ENCODE measurements at regions not wholly inside any gene's neighbourhood (a gene's known extent, or its start where the extent isn't known, plus 50 kb on each side); places are given as distances from the start of the nearest gene placed in this dataset.

DNA sequence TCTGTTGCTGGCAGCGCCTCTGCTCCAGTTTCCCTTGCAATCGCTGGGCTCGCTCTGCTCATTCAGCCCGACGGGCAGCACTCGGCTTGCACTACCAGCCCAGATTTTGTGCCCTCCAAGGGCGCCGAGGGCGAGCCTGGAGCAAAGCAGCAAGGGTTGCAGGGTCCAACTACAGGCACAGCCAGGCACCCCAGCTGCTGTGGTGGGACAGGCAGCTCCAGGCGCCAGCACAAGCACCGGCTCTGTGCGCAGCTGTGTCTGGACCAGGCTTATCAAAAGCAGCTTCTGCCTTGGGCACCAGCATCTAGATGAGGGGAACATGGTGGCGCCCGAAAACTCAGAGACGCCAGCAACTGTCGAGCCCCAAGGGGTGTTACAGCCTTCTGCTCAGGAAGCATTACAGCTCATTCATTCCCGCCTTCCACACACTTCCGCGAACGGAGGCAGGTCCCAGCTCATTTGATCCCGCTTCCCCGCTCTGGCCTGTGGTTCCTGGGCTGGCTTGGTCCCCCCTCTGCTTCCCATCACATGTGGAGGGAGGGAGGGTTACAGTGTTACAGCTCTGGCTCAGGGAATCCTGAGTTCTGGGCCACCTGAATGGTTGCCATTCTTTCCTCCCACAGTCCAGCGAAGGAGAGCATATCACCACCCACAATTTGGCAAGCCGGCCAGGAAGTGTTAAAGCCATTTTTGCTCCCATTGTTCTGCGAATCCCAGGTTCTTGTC, 409.9 kb upstream of the ALCAM start:
- Histone ChIP-seq H3K9me3 (ENCODE audit: insufficient read depth, low read length, severe bottlenecking) (no peaks in the 10 kb centered on the region), H4K20me1 (ENCODE audit: insufficient read depth, low read length) (no peaks in the 10 kb centered on the region), H3K27me3 (ENCODE audit: insufficient read depth, low read length, poor library complexity) (no peaks in the 10 kb centered on the region), H3K9ac (ENCODE audit: low read depth, low read length) (no peak overlapping the region), H3K4me1 (ENCODE audit: insufficient read depth, low read length) (no peaks in the 10 kb centered on the region), H3K27ac (ENCODE audit: low read length) (no peak overlapping the region), H3K4me2 (ENCODE audit: insufficient read depth, low read length) (no peak overlapping the region), H2AFZ (ENCODE audit: low read depth, low read length) (no peak overlapping the region), H3K4me3 (ENCODE audit: low read depth in 1 of 2, low read length in 2 of 2) (no peak overlapping the region), H3K36me3 (ENCODE audit: insufficient read depth, low read length) (no peaks in the 10 kb centered on the region), H3K79me2 (ENCODE audit: insufficient read depth, low read length) (no peaks in the 10 kb centered on the region)
- ATAC-seq (ENCODE audit: insufficient read depth, low read depth): no peak
- no peak for DNase-seq
- no peak for TF ChIP-seq EZH2 (IDR thresholded peaks at IDR 0.05; ENCODE audit: borderline replicate concordance, low read depth, low read length, severe bottlenecking)
- TF ChIP-seq, protein P1, sequence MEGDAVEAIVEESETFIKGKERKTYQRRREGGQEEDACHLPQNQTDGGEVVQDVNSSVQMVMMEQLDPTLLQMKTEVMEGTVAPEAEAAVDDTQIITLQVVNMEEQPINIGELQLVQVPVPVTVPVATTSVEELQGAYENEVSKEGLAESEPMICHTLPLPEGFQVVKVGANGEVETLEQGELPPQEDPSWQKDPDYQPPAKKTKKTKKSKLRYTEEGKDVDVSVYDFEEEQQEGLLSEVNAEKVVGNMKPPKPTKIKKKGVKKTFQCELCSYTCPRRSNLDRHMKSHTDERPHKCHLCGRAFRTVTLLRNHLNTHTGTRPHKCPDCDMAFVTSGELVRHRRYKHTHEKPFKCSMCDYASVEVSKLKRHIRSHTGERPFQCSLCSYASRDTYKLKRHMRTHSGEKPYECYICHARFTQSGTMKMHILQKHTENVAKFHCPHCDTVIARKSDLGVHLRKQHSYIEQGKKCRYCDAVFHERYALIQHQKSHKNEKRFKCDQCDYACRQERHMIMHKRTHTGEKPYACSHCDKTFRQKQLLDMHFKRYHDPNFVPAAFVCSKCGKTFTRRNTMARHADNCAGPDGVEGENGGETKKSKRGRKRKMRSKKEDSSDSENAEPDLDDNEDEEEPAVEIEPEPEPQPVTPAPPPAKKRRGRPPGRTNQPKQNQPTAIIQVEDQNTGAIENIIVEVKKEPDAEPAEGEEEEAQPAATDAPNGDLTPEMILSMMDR (IDR thresholded peaks at IDR 0.05; ENCODE audit: borderline replicate concordance, extremely low read depth, low read length, poor library complexity, severe bottlenecking): no peak

DNA sequence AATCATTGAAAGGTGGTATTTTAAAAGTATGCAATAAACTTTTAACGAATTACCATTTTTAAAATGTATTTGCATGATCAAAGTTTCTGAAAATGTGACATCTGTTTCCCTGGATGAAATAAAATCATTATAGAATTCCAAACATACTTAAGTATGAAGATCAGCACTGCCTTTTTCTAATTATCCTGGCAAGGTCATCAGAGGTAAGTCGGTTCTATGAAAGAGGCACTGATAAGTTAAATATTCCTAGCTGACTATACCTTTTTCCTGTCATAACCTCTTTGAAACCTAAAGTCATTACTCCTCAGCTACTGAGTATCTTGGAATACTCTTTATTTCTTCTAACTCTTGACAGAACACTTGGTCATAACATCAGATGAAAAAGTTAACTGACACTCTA, 406.1 kb upstream of the ALCAM start:
- H3K4me2 ChIP-seq (ENCODE audit: insufficient read depth, low read length): no peak overlapping the region
- H3K4me1 ChIP-seq (ENCODE audit: insufficient read depth, low read length): no peaks in the 10 kb centered on the region
- no peaks in the 10 kb centered on the region for H3K79me2 ChIP-seq (ENCODE audit: insufficient read depth, low read length)
- no peaks in the 10 kb centered on the region for H4K20me1 ChIP-seq (ENCODE audit: insufficient read depth, low read length)
- ATAC-seq (ENCODE audit: insufficient read depth, low read depth) (no peak), DNase-seq (no peak)
- no peaks in the 10 kb centered on the region for H3K36me3 ChIP-seq (ENCODE audit: insufficient read depth, low read length)
- no peak overlapping the region for H2AFZ ChIP-seq (ENCODE audit: low read depth, low read length)
- TF ChIP-seq EZH2 (IDR thresholded peaks at IDR 0.05; ENCODE audit: borderline replicate concordance, low read depth, low read length, severe bottlenecking): no peak
- TF ChIP-seq, protein P1 (IDR thresholded peaks at IDR 0.05; ENCODE audit: borderline replicate concordance, extremely low read depth, low read length, poor library complexity, severe bottlenecking): no peak
- H3K9me3 ChIP-seq (ENCODE audit: insufficient read depth, low read length, severe bottlenecking): no peaks in the 10 kb centered on the region
- no peak overlapping the region for H3K4me3 ChIP-seq (ENCODE audit: low read depth in 1 of 2, low read length in 2 of 2)
- no peak overlapping the region for H3K27ac ChIP-seq (ENCODE audit: low read length)
- no peak overlapping the region for H3K9ac ChIP-seq (ENCODE audit: low read depth, low read length)
- H3K27me3 ChIP-seq (ENCODE audit: insufficient read depth, low read length, poor library complexity): no peaks in the 10 kb centered on the region

DNA sequence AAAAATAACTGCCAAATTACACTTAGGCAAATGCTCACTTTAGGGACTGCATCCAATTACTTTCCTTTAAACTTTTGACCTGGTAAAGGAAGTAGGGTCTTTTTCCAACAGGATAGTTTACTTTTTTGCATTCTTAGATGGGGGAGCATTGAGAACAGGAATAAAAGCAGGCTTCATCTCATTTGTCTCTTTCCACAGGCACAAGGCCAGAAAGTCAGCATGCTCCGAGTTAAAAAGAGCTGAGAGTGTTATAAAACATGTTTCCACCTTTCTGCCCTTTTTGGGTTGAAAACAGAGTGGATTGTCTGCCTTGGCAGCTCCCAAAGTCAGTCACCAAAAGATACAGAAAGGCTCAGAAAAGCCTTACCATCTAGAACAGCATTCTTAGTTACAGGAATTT, 404.9 kb upstream of the ALCAM start:
- Histone ChIP-seq H3K4me2 (ENCODE audit: insufficient read depth, low read length) (no peak overlapping the region), H3K36me3 (ENCODE audit: insufficient read depth, low read length) (no peaks in the 10 kb centered on the region), H3K4me1 (ENCODE audit: insufficient read depth, low read length) (no peaks in the 10 kb centered on the region), H3K79me2 (ENCODE audit: insufficient read depth, low read length) (no peaks in the 10 kb centered on the region), H4K20me1 (ENCODE audit: insufficient read depth, low read length) (no peaks in the 10 kb centered on the region), H2AFZ (ENCODE audit: low read depth, low read length) (no peak overlapping the region), H3K9me3 (ENCODE audit: insufficient read depth, low read length, severe bottlenecking) (no peaks in the 10 kb centered on the region), H3K27me3 (ENCODE audit: insufficient read depth, low read length, poor library complexity) (no peaks in the 10 kb centered on the region), H3K27ac (ENCODE audit: low read length) (no peak overlapping the region), H3K9ac (ENCODE audit: low read depth, low read length) (no peak overlapping the region), H3K4me3 (ENCODE audit: low read depth in 1 of 2, low read length in 2 of 2) (no peak overlapping the region)
- no peak for DNase-seq
- TF ChIP-seq, protein P1 (IDR thresholded peaks at IDR 0.05; ENCODE audit: borderline replicate concordance, extremely low read depth, low read length, poor library complexity, severe bottlenecking): no peak
- TF ChIP-seq EZH2 (IDR thresholded peaks at IDR 0.05; ENCODE audit: borderline replicate concordance, low read depth, low read length, severe bottlenecking): no peak
- ATAC-seq (ENCODE audit: insufficient read depth, low read depth): no peak
